ENCODE measurements at regions not wholly inside any gene's neighbourhood (a gene's known extent, or its start where the extent isn't known, plus 50 kb on each side); places are given as distances from the start of the nearest gene placed in this dataset.

- Histone ChIP-seq H3K36me3 (ENCODE audit: insufficient read depth, low read length) (no peaks in the 10 kb centered on the region), H3K4me1 (ENCODE audit: insufficient read depth, low read length) (peaks cover 5% of the 10 kb centered on the region; the same call in 1 of the 2 replicates), H3K9me3 (ENCODE audit: control insufficient read depth, insufficient read depth, low read length) (no peaks in the 10 kb centered on the region), H3K9ac (ENCODE audit: low read depth, low read length) (no peak overlapping the region)
These were observed 116.8 kb upstream of the GLI2 start for GRCh38 chr2:120618830-120619229.

- Histone ChIP-seq H3K9ac (ENCODE audit: low read depth, low read length) (no peak overlapping the region), H3K4me1 (ENCODE audit: insufficient read depth, low read length) (no peaks in the 10 kb centered on the region), H3K9me3 (ENCODE audit: control insufficient read depth, insufficient read depth, low read length) (no peaks in the 10 kb centered on the region), H3K36me3 (ENCODE audit: insufficient read depth, low read length) (no peaks in the 10 kb centered on the region)
These were observed 116.1 kb upstream of the GLI2 start for GRCh38 chr2:120619579-120619978.

GRCh38 chr2:120620025-120620793, 115.5 kb upstream of the GLI2 start:
- H3K4me1 ChIP-seq (ENCODE audit: insufficient read depth, low read length), result no peaks in the 10 kb centered on the region
- no peak overlapping the region for H3K9ac ChIP-seq (ENCODE audit: low read depth, low read length)
- no peaks in the 10 kb centered on the region for H3K9me3 ChIP-seq (ENCODE audit: control insufficient read depth, insufficient read depth, low read length)
- no peaks in the 10 kb centered on the region for H3K36me3 ChIP-seq (ENCODE audit: insufficient read depth, low read length)

DNA sequence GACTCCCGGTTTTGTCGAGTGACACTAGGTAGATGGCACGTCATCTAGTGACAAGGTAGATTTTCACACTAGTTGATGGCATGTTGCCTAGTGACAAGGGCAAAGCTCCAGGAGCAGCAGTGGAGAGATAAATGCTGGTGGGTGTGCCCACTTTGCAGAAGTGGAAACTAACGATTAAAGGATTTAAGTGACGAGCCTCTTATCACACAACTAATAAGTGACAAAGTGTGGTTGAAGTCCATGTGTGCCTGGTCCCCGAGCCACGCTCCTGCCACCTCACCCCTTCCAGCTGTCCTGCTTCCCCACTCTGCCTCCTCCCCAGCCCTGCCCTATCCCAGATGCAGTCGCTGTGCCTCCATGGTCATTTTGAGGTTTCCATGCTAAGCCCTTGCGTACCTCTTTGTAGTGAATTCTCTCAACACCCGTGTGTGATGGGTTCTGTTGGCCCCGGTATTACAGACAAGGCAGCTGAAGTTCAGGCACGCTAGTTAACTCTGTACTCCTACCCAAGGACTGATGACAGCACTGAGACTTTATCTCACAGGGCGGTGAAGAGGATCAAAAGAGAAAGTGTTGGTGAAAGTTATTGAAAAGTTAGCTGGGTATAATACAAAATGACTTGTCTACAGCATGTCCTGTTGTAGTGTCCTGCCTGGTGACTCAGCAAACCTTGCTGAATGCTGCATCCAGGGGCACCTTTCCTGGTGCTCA, 113.4 kb upstream of the GLI2 start:
- Histone ChIP-seq H3K36me3 (ENCODE audit: insufficient read depth, low read length) (no peaks in the 10 kb centered on the region), H3K4me1 (ENCODE audit: insufficient read depth, low read length) (no peaks in the 10 kb centered on the region), H3K9me3 (ENCODE audit: control insufficient read depth, insufficient read depth, low read length) (no peaks in the 10 kb centered on the region), H3K9ac (ENCODE audit: low read depth, low read length) (no peak overlapping the region)

DNA sequence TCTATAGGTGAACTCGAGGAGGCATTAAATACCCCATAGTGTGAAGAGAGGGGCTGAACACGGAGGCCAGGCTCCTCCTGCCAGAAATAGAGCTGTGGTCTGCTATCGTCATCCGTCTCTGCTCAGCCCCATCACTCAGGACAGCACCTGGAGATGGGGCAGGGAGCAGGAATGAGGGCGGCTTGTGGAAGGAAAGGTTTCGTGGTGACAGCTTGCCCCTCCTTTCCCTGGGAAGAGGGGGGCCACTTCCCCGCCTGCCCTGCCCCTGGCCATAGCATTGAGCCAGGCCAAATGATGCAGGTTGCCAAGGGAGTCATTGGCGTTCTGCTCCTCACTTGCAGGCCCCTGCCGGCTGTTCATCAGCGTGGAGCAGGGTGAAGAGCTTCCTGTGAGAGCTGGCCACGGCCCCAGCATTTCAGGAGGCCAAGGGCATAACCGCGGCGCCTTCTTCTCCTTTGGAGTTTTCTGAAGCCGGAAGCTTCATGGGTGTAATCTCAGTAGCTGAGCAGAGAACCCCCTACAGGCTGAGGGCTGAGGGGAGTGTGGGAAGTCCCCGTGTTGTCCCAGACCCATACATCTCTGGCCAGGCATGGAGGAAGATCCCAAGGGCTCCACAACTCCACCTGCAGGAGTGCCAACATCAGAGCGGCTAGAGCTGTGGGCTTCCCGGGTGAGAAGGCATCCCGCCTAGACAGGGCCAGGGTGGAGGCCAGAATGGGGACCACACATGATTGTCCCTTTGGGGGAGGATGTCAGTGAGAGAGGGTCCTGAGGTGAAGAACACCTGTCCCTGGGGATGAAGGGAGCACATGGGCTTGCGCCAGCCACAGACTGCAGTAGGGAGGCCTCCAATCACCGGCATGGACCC, 112.5 kb upstream of the GLI2 start:
- Histone ChIP-seq H3K36me3 (ENCODE audit: insufficient read depth, low read length) (no peaks in the 10 kb centered on the region), H3K9me3 (ENCODE audit: control insufficient read depth, insufficient read depth, low read length) (no peaks in the 10 kb centered on the region), H3K4me1 (ENCODE audit: insufficient read depth, low read length) (no peaks in the 10 kb centered on the region), H3K9ac (ENCODE audit: low read depth, low read length) (no peak overlapping the region)

- Histone ChIP-seq H3K36me3 (ENCODE audit: insufficient read depth, low read length) (no peaks in the 10 kb centered on the region), H3K9ac (ENCODE audit: low read depth, low read length) (no peak overlapping the region), H3K4me1 (ENCODE audit: insufficient read depth, low read length) (no peaks in the 10 kb centered on the region), H3K9me3 (ENCODE audit: control insufficient read depth, insufficient read depth, low read length) (no peaks in the 10 kb centered on the region)
These were observed 111.5 kb upstream of the GLI2 start for GRCh38 chr2:120624061-120624737.

DNA sequence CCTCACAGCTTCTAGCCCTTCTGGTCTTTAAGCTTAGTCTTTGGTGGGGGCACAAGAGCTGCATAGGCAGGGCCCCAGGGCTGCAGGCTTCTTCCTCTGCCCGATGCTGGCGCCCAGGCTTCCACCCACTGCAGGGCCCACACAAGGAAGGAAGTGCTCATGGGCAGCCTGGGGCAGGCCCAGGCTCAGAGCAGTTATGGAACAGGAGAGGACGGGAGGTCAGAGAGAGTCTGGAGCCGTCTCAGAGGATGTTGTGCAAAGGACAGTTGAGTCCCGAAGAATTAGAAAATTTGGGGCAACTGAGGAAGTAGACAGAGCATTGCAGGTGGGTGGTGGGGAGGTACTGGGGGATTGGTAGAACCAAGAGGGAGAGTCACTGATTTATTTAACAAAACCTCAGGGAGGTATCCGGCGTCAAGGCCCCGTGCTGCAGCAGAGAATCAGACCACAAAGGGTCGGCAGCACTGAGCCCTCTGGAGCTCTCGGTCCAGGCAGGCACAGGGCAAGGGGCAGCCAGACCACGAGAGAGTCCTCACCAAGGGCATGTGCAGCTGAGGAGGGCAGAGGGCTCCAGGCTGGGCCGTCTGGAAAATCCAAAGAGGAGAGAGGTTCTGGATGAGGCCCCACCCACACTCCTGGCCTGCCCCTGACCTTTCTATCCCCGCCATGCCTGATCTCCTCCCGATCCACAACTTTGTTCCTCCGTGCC, 110.8 kb upstream of the GLI2 start:
- no peaks in the 10 kb centered on the region for H3K9me3 ChIP-seq (ENCODE audit: control insufficient read depth, insufficient read depth, low read length)
- no peaks in the 10 kb centered on the region; the same call in 1 of the 2 replicates for H3K4me1 ChIP-seq (ENCODE audit: insufficient read depth, low read length)
- no peaks in the 10 kb centered on the region for H3K36me3 ChIP-seq (ENCODE audit: insufficient read depth, low read length)
- H3K9ac ChIP-seq (ENCODE audit: low read depth, low read length), result no peak overlapping the region

- Histone ChIP-seq H3K36me3 (ENCODE audit: insufficient read depth, low read length) (no peaks in the 10 kb centered on the region), H3K9ac (ENCODE audit: low read depth, low read length) (no peak overlapping the region), H3K9me3 (ENCODE audit: control insufficient read depth, insufficient read depth, low read length) (no peaks in the 10 kb centered on the region), H3K4me1 (ENCODE audit: insufficient read depth, low read length) (no peaks in the 10 kb centered on the region; the same call in 1 of the 2 replicates)
These were observed 109.7 kb upstream of the GLI2 start for GRCh38 chr2:120625865-120626560.

DNA sequence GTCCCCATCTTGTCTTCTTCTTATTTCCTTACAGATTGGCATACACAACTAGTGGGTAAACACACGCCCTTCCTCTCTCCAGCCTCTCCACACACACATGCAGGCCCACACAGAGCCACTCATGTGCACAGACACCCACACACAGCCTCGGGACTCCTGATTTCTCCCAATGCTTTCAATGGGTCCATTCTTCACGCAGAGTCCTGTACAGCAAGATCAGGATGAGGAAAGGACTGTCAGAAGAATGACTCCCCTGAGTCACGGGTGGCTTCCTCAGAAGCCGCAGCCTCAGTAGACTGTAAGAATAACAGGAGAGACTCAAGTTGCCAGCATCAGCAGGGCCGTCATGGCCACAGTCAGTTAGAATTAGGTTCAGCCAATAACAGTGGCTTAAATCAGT, 109.1 kb upstream of the GLI2 start:
- Histone ChIP-seq H3K4me1 (ENCODE audit: insufficient read depth, low read length) (no peaks in the 10 kb centered on the region; the same call in 1 of the 2 replicates), H3K9ac (ENCODE audit: low read depth, low read length) (no peak overlapping the region), H3K9me3 (ENCODE audit: control insufficient read depth, insufficient read depth, low read length) (no peaks in the 10 kb centered on the region), H3K36me3 (ENCODE audit: insufficient read depth, low read length) (no peaks in the 10 kb centered on the region)

DNA sequence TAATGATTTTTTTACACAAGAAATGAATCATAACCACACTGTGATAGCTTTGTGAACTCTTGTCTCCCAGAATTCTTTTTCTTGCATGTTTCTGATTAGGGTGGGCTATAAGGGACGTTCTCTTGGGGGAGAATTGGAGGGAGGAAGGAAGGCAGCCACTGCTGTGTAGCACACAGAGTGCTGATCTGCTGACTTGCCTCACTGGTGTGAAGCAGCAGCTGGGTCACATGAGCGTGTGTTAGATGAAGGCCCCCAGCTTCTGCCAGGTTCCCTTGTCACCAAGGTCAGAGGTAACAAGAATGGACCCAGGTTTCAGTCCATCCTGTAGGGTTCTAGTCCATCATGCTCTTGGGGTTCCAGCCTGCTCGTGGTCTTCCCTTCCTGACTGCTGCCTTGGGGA, 107.4 kb upstream of the GLI2 start:
- Histone ChIP-seq H3K4me1 (ENCODE audit: insufficient read depth, low read length) (no peaks in the 10 kb centered on the region; the same call in 1 of the 2 replicates), H3K9ac (ENCODE audit: low read depth, low read length) (no peak overlapping the region), H3K9me3 (ENCODE audit: control insufficient read depth, insufficient read depth, low read length) (no peaks in the 10 kb centered on the region), H3K36me3 (ENCODE audit: insufficient read depth, low read length) (no peaks in the 10 kb centered on the region)

- Histone ChIP-seq H3K9ac (ENCODE audit: low read depth, low read length) (no peak overlapping the region), H3K36me3 (ENCODE audit: insufficient read depth, low read length) (no peaks in the 10 kb centered on the region), H3K9me3 (ENCODE audit: control insufficient read depth, insufficient read depth, low read length) (no peaks in the 10 kb centered on the region), H3K4me1 (ENCODE audit: insufficient read depth, low read length) (no peaks in the 10 kb centered on the region; the same call in 1 of the 2 replicates)
These were observed 106.3 kb upstream of the GLI2 start for GRCh38 chr2:120629241-120629895.

- Histone ChIP-seq H3K9me3 (ENCODE audit: control insufficient read depth, insufficient read depth, low read length) (no peaks in the 10 kb centered on the region), H3K4me1 (ENCODE audit: insufficient read depth, low read length) (no peaks in the 10 kb centered on the region; the same call in 1 of the 2 replicates), H3K9ac (ENCODE audit: low read depth, low read length) (no peak overlapping the region), H3K36me3 (ENCODE audit: insufficient read depth, low read length) (no peaks in the 10 kb centered on the region)
These were observed 105.5 kb upstream of the GLI2 start for GRCh38 chr2:120630031-120630701.
